ENCODE measurements at regions not wholly inside any gene's neighbourhood (a gene's known extent, or its start where the extent isn't known, plus 50 kb on each side); places are given as distances from the start of the nearest gene placed in this dataset.
A peak's percentile ranks its signal among the peaks of the same experiment; 100 is the strongest.

GRCh38 chr10:126846959-126847358 is 58.3 kb upstream of the DOCK1 start:
- TF ChIP-seq CTCF (IDR thresholded peaks at IDR 0.05) (peak in 1 of 7 experiments; percentile 6), POLR2A (IDR thresholded peaks at IDR 0.05) (no peak)

All from body of pancreas (tissue), 4 donors.